ENCODE measurements at regions not wholly inside any gene's neighbourhood (a gene's known extent, or its start where the extent isn't known, plus 50 kb on each side); places are given as distances from the start of the nearest gene placed in this dataset.

DNA sequence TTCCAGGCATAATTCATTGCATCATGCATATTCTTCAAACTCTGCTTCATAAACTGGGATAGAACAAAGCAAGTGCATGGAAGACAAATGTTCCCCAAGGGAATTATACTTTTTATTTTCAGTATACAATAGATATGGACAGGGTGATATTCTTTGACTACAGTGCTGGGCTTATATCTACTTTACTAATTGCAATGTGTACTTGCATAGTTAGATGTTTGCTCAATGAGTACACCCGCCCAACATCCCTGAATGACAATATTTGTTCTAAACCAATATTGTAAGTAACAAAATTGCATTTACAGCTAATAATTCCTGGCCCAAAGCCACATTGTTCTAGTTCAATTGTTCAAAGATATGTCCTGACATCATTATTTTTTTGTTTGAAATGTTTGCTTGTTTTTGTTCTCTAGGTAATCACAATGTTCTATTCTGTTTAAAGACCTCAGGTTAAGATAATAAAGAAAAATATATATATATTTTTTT is 171.4 kb downstream of the PTN start:
- no peak for DNase-seq

GRCh38 chr7:137169282-137169698 is 174.2 kb downstream of the PTN start:
- DNase-seq, result peak; percentile 82 to 95

- DNase-seq, result no peak
Observed at GRCh38 chr7:137167609-137168008, 175.9 kb downstream of the PTN start.

DNA sequence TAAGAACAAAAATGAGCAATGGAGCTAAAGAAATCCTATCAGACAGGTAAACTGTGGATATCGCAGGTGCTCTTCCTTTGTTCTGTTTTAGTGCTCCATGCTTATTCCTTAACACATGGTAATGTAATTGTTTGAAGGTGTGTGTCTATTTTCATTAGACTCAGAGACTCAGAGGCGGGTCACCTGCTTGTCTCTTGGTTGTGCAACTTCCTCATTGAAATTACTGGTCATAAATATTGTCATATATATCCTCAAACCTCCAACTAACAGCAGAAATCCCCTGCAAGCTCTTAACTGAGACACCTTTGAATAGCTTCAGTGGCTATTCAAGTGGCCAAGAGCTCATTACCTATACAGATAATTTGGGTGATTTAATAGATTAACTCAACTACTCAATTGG is 177.2 kb downstream of the PTN start:
- no peak for DNase-seq

DNA sequence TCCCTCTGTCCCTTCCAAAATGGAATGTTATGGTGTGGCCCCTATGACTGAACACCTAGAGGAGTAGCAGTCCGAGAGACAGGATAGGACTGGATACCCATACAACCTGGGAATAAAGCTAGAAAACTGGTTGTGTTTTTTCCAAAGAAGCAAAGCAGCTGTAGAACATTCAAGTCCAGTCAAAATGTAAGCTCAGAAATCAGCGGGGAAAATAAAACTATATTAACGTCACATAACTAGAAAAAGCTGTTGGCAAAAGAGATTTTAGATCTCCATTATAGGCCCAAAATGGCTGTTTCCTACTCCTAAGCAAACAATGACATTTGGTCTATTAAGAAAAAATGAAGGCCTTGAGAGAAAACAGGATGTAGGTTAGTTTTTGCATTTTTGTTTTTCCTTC is 177.7 kb downstream of the PTN start:
- DNase-seq, result no peak

- DNase-seq, result no peak
Observed at GRCh38 chr7:137165241-137165640, 178.3 kb downstream of the PTN start.

DNA sequence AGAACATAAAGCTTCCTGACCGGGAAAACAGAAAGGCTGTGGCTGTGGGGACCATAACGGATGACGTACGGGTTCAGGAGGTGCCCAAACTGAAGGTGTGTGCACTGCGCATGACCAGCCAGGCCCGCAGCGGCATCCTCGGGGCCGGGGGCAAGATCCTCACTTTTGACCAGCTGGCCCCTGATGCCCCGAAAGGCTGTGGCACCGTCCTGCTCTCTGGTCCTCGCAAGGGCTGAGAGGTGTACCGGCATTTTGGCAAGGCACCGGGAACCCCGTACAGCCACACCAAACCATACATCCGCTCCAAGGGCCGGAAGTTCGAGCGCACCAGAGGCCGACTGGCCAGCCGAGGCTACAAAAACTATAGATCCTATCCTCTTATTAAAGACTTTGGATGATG is 179.3 kb downstream of the PTN start:
- DNase-seq, result no peak

GRCh38 chr7:137160236-137160635 is 183.3 kb downstream of the PTN start:
- DNase-seq, result no peak

GRCh38 chr7:137157256-137157655 is 186.3 kb downstream of the PTN start:
- no peak for DNase-seq

- DNase-seq, result no peak
Observed at GRCh38 chr7:137151690-137152052, 191.9 kb downstream of the PTN start.

DNA sequence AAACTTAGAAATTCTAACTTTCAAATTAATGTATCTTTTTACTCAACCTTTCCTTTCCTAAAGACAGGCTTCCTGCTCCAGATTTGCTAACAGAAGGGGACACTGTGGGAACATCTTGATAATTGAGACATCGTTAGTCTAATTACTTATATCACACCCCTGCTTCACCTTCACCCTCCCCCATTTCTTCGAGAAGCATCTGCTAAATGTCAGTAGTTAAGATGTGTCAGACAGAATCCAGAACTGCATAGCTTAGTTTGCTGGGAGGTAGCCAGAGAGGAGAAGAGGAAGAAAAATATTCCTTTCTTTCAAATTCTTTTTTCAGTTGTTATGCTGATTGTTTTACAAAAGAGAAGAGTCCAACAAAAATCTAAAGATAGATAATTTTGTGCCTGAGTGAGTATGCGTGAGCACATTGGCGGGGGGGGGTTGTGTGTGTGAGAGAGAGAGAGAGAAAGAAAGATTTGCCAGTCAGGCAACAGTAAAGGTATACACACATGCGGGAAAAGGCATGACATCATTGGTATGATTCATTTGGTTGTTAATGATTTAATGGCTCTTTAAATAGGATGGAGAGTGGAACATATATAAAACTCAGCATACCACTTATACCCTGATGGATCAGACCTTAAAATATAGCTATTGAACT is 192.4 kb downstream of the PTN start:
- peak in 1 of 2 experiments; percentile 50 for DNase-seq

- DNase-seq, result no peak
Observed at GRCh38 chr7:137147338-137147720, 196.2 kb downstream of the PTN start.

DNA sequence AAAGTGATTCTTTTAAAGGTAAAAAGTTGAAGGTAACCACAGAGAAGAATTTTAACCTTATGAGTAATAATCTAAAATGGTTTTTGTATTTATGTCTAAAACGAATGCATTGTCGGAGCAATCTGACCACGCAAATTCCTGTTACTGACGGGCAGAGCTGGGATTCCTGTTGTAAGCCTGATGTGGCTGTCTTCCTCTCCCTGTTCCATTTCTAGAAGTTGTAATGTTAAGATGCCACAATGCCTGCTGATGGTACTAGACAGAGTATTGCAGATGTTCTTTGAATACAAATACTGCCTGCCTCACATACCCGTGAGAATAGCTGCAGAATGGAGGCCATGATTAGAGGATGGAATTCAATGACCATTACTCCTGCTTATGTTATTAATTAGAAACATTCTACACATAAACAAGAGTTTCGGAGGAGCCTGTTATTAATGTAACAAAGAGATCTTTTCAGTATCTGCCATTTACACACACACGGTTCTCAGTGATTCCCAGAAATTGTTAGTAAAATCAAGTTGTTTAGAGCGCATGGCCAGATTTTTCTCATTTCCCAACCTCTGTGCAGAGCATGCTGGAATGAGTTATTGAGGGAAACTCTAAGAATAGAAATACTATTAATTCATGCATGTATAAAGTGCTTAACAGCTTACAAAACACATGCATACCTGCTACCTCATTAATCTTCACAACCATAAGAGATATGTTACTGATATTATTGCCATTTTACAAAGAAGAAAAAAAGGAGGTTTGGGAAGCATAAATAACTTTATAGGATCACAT is 196.8 kb downstream of the PTN start:
- no peak for DNase-seq

DNA sequence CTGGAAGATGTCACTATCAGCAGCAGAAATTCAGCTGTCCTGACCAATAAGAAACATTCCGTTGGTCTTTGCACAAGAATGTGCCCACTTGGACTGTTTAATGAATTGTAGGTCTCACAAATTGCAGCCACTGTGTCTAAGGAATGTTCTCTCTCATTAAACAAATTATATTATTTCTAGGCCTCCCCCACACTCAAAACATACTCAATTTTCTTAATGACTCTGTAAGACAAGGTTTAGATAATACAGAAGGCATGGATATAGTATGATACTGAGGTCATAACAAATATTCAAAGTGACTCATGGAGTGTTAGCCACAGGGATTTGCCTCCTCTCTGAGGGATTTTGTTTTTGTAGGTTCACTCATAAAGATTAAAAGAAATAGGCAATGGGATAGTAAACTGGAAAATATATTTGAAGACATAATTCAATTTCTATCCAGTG is 197.5 kb downstream of the PTN start:
- no peak for DNase-seq

DNA sequence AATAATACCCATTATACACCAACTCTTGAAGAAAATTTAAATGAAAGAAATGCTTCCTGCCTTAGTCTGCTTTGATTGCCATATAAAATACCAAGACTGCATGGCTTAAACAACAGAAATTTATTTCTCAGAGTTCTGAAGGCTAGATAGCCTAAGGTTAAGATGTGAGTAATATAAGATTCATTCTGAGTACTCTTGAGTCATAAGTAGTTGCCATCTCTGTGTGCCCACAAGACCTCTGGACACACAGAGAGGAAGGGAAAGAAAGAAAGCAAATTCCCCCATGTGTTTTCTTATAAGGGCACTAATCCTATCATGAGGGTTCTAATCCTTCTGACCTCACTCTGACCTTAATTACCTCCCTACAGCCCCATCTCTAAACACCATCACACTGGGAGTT is 201.2 kb downstream of the PTN start:
- DNase-seq, result no peak

DNA sequence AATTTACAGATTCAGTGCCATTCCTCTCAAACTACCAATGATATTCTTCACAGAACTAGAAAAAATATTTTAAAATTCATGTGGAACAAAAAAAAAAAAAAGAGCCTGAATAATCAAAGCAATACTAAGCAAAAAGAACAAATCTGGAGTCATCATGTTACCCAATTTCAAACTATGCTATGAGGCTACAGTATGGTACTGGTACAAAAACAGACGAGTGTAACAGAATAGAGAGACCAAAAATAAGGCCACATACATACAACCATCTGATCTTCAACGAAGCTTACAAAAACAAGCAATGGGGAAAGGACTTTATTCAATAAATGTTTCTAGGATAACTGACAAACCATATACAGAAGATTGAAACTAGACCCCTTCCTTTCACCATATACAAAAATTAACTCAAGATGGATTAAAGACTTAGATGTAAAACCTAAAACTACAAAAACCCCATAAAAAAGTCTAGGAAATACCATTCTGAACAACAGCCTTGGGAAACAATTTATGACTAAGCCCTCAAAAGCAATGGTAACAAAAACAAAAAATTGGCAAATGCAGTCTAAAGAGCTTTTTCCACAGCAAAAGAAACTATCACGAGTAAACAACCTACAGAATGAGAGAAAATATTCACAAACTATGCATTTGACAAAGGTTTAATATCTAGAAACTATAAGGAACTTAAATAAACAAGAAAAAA is 207.7 kb downstream of the PTN start:
- DNase-seq, result no peak

- DNase-seq, result no peak
Observed at GRCh38 chr7:137130751-137131158, 212.8 kb downstream of the PTN start.

GRCh38 chr7:137129025-137129424 is 214.5 kb downstream of the PTN start:
- no peak for DNase-seq

DNA sequence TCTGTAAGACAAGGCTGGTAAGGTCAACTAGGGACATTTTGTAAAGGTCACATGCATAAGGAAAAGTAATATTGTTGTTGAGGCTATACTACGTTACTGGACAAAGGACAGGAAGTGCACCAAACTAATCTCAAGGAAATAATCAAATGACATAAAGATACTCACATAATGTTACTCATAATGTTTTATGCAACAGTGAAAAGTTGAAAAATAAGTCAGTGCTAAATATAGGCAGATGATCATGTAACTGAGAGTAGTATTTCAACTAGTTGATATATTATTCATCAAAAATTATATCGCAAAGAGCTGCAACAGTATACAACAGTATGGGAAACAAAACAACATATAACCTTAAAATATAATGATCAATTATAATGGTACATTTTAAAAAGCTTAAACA is 215.7 kb downstream of the PTN start:
- DNase-seq, result no peak

DNA sequence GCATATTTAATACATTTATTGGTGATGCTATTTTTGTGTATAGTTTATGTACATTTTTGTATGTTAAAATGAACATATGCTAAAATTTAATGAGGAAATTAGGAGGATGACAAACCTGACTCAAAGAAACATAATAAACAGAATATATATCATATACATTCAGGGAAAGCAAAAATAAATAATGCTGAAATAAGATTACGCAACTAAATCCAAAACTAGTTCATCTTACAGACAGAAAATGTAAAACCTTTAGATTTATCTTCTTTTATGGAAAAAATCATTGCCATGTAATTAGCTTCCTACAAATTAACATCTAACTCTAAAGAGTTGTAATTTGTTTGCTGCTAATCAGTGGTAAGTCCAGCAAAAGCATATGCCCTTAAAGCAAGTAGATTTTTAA is 216.5 kb downstream of the PTN start:
- no peak for DNase-seq

- no peak for DNase-seq
Observed at GRCh38 chr7:137122145-137122544, 221.4 kb downstream of the PTN start.

DNA sequence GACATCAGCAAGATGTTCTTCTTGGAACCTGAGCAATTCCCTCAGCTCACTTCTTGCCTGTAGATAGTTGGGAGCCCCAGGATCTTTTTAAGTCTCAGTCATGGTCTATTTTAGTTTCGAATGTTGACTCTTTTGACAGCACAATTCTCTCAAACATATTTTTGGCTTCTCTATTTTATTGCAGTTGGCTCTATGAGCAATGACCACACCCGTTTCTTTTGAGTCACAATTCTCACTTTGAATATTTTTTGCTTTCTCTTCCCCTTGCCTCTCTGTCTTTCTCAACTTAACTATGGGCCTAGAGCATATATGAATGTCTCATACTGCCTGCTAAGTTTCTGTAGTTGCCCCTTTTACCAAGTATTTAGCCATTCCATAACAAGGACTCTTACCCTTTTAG is 222.8 kb downstream of the PTN start:
- no peak for DNase-seq

- no peak for DNase-seq
Observed at GRCh38 chr7:137110535-137110934, 233.0 kb downstream of the PTN start.

DNA sequence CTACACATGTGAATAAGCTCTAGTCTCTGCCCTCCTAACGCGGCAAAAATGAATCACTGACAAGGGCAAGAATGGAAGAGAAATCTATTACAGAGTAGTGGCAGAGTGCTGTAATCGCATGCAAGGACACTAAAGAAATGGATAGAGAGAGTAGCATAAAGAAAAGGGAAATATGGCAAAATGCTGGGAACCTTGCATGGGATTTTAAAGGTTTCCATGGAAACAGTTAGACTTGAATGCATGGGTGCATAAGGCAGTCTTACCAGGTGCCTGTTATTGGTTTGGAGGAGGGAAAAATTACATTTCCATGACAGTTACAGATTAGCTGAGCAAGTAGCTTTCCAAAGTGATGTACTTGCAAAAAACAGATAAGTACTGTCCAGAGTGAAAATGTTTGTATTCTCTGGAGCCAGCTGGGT is 233.4 kb downstream of the PTN start:
- peak; percentile 7 to 43 for DNase-seq
